ENCODE measurements at regions not wholly inside any gene's neighbourhood (a gene's known extent, or its start where the extent isn't known, plus 50 kb on each side); places are given as distances from the start of the nearest gene placed in this dataset.

DNA sequence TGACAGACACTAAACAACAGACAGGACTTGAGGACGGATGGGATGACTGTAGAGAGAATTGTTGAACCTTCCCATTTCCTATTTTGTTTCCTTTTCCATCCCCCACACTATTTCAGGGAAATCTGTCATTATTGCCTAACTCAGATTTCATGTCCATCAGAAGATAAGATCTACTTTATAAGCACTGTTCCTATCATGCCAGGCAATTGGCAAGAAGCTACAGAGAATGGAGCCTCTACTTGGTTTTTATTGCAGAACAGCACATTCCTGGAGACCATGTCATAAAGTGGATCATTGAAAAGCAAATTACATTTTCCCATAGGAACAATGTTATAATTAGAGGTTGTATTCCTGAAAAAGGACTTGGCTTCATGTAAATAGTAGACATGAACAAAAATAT lies 173.7 kb upstream of the KIF2A start:
- H3K9me3 ChIP-seq (ENCODE audit: insufficient read depth, low read length) = no peaks in the 10 kb centered on the region
- TF ChIP-seq, protein P1, sequence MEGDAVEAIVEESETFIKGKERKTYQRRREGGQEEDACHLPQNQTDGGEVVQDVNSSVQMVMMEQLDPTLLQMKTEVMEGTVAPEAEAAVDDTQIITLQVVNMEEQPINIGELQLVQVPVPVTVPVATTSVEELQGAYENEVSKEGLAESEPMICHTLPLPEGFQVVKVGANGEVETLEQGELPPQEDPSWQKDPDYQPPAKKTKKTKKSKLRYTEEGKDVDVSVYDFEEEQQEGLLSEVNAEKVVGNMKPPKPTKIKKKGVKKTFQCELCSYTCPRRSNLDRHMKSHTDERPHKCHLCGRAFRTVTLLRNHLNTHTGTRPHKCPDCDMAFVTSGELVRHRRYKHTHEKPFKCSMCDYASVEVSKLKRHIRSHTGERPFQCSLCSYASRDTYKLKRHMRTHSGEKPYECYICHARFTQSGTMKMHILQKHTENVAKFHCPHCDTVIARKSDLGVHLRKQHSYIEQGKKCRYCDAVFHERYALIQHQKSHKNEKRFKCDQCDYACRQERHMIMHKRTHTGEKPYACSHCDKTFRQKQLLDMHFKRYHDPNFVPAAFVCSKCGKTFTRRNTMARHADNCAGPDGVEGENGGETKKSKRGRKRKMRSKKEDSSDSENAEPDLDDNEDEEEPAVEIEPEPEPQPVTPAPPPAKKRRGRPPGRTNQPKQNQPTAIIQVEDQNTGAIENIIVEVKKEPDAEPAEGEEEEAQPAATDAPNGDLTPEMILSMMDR (IDR thresholded peaks at IDR 0.05; ENCODE audit: low read depth, low read length) = no peak
- no peak for TF ChIP-seq EZH2phosphoT487 (IDR thresholded peaks at IDR 0.05; ENCODE audit: low read depth)
- H3K36me3 ChIP-seq (replicated peaks; ENCODE audit: low read depth, low read length) = no peaks in the 10 kb centered on the region
- H3K27ac ChIP-seq (ENCODE audit: low read length) = no peak overlapping the region
- no peaks in the 10 kb centered on the region for H3K79me2 ChIP-seq (ENCODE audit: low read length)
- H3K4me1 ChIP-seq (ENCODE audit: low read length) = peaks cover 18% of the 10 kb centered on the region
- H4K20me1 ChIP-seq (ENCODE audit: insufficient read depth, low read length) = no peaks in the 10 kb centered on the region
- H3K4me3 ChIP-seq (ENCODE audit: low read length) = no peak overlapping the region
- no peak overlapping the region for H3K4me2 ChIP-seq (ENCODE audit: low read length)
- H3K9ac ChIP-seq (ENCODE audit: low read length) = no peak overlapping the region
- no peak overlapping the region for H2AFZ ChIP-seq (ENCODE audit: low read depth, low read length)
- H3K27me3 ChIP-seq (ENCODE audit: low read depth, low read length) = no peaks in the 10 kb centered on the region

DNA sequence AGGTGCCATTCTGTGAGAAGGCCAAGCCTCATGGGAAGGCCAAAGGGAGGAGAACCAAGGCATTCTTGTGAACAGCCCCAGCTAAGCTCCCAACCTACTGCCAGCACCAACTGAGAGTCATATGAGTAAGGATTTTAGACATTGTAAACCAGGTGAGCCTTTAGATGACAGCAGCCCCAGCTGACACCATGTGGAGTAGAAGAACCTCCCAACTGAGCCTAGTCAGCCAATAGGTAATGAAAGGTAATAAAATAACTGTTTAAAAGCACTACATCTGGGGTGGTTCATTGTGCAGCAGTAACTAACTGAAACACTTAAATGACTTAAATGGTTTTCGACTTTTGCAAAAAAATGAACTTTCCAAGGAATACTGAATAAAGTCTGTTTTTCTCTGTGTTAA lies 172.6 kb upstream of the KIF2A start:
- no peak overlapping the region for H3K4me3 ChIP-seq (ENCODE audit: low read length)
- H3K27me3 ChIP-seq (ENCODE audit: low read depth, low read length) = no peaks in the 10 kb centered on the region
- TF ChIP-seq EZH2phosphoT487 (IDR thresholded peaks at IDR 0.05; ENCODE audit: low read depth) = no peak
- TF ChIP-seq, protein P1 (IDR thresholded peaks at IDR 0.05; ENCODE audit: low read depth, low read length) = no peak
- H2AFZ ChIP-seq (ENCODE audit: low read depth, low read length) = no peak overlapping the region
- no peaks in the 10 kb centered on the region for H3K79me2 ChIP-seq (ENCODE audit: low read length)
- H3K9me3 ChIP-seq (ENCODE audit: insufficient read depth, low read length) = no peaks in the 10 kb centered on the region
- no peak overlapping the region for H3K4me2 ChIP-seq (ENCODE audit: low read length)
- no peaks in the 10 kb centered on the region for H3K36me3 ChIP-seq (replicated peaks; ENCODE audit: low read depth, low read length)
- H3K27ac ChIP-seq (ENCODE audit: low read length) = no peak overlapping the region
- no peak overlapping the region for H3K9ac ChIP-seq (ENCODE audit: low read length)
- peaks cover 7% of the 10 kb centered on the region for H3K4me1 ChIP-seq (ENCODE audit: low read length)
- no peaks in the 10 kb centered on the region for H4K20me1 ChIP-seq (ENCODE audit: insufficient read depth, low read length)

DNA sequence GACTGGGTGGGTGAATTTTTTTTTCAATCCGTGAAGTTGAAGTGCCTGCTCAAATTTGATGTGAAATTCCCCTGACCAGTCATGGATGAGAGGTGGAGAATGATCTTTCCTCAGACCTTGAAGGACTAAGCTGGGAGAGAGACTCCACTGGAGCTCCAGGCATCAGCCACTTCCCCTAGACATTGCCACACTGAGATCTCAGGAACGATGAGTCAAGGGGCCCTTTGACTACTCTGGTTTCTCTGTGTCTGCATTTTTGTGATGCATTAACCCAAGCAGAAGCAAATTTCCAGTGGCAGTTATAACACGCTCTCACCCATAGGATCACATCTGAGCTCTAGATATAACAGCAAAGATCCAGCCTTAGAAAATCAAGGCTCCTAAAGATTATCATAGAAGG lies 171.2 kb upstream of the KIF2A start:
- no peaks in the 10 kb centered on the region for H3K79me2 ChIP-seq (ENCODE audit: low read length)
- no peak for TF ChIP-seq EZH2phosphoT487 (IDR thresholded peaks at IDR 0.05; ENCODE audit: low read depth)
- no peaks in the 10 kb centered on the region for H3K27me3 ChIP-seq (ENCODE audit: low read depth, low read length)
- H3K36me3 ChIP-seq (replicated peaks; ENCODE audit: low read depth, low read length) = no peaks in the 10 kb centered on the region
- H3K4me2 ChIP-seq (ENCODE audit: low read length) = no peak overlapping the region
- no peaks in the 10 kb centered on the region for H4K20me1 ChIP-seq (ENCODE audit: insufficient read depth, low read length)
- no peak overlapping the region for H2AFZ ChIP-seq (ENCODE audit: low read depth, low read length)
- H3K4me1 ChIP-seq (ENCODE audit: low read length) = no peaks in the 10 kb centered on the region
- H3K9me3 ChIP-seq (ENCODE audit: insufficient read depth, low read length) = no peaks in the 10 kb centered on the region
- H3K9ac ChIP-seq (ENCODE audit: low read length) = no peak overlapping the region
- no peak overlapping the region for H3K27ac ChIP-seq (ENCODE audit: low read length)
- no peak overlapping the region for H3K4me3 ChIP-seq (ENCODE audit: low read length)

DNA sequence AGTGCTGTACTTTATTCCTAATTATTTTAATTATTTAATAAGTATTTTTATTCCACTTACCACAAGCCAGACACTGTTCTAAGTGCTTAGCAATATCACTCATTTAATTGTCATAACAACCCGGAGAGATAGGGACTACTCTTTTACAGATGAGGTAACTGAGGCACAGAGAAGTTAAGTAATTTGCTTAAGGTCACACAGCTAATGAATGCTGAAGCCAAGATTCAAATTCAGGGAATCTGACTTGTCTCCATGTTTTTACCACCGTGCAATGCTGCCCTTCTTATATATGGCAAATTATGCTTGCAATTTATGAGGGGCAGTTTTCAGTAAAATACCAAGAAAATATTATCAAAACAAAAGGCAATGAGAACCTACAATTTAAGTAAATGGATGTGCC lies 168.4 kb upstream of the KIF2A start:
- H3K4me2 ChIP-seq (ENCODE audit: low read length) = no peak overlapping the region
- H3K9ac ChIP-seq (ENCODE audit: low read length) = no peak overlapping the region
- no peaks in the 10 kb centered on the region for H3K79me2 ChIP-seq (ENCODE audit: low read length)
- no peak overlapping the region for H3K4me3 ChIP-seq (ENCODE audit: low read length)
- TF ChIP-seq, protein P1 (IDR thresholded peaks at IDR 0.05; ENCODE audit: low read depth, low read length) = no peak
- no peak for TF ChIP-seq EZH2phosphoT487 (IDR thresholded peaks at IDR 0.05; ENCODE audit: low read depth)
- H2AFZ ChIP-seq (ENCODE audit: low read depth, low read length) = no peak overlapping the region
- no peak overlapping the region for H3K27ac ChIP-seq (ENCODE audit: low read length)
- H3K4me1 ChIP-seq (ENCODE audit: low read length) = no peaks in the 10 kb centered on the region
- H3K36me3 ChIP-seq (replicated peaks; ENCODE audit: low read depth, low read length) = no peaks in the 10 kb centered on the region
- H3K9me3 ChIP-seq (ENCODE audit: insufficient read depth, low read length) = no peaks in the 10 kb centered on the region
- no peaks in the 10 kb centered on the region for H4K20me1 ChIP-seq (ENCODE audit: insufficient read depth, low read length)
- H3K27me3 ChIP-seq (ENCODE audit: low read depth, low read length) = no peaks in the 10 kb centered on the region

DNA sequence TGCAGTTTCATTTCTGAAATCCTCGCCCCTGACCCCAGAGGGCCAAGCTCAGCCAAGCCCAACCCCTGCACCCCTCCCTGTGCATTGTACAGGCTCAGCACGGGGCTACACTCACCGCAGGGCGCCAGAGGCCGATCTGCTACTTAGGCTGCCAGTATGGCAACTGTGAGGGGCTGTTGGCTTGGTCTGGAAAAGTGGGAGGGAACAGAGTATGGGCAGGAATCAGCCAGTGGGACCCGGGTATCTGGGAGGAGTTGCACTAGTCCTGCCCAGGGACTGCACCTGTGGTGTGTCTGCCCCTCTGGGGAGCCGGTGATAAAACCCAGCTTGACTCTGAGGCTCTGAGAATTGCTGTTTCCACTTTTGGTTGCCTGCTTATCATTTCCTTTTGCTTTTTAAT lies 167.4 kb upstream of the KIF2A start:
- Histone ChIP-seq H3K9ac (ENCODE audit: low read length) (no peak overlapping the region), H3K79me2 (ENCODE audit: low read length) (no peaks in the 10 kb centered on the region), H3K4me3 (ENCODE audit: low read length) (no peak overlapping the region), H3K27ac (ENCODE audit: low read length) (no peak overlapping the region), H3K4me2 (ENCODE audit: low read length) (no peak overlapping the region), H3K36me3 (replicated peaks; ENCODE audit: low read depth, low read length) (no peaks in the 10 kb centered on the region), H3K4me1 (ENCODE audit: low read length) (no peaks in the 10 kb centered on the region), H2AFZ (ENCODE audit: low read depth, low read length) (no peak overlapping the region), H3K27me3 (ENCODE audit: low read depth, low read length) (no peaks in the 10 kb centered on the region), H3K9me3 (ENCODE audit: insufficient read depth, low read length) (no peaks in the 10 kb centered on the region), H4K20me1 (ENCODE audit: insufficient read depth, low read length) (no peaks in the 10 kb centered on the region)
- TF ChIP-seq EZH2phosphoT487 (IDR thresholded peaks at IDR 0.05; ENCODE audit: low read depth) = no peak
- TF ChIP-seq, protein P1 (IDR thresholded peaks at IDR 0.05; ENCODE audit: low read depth, low read length) = no peak

All from OCI-LY3 (cell line).